HG02840 (cell line): ENCODE measurements at regions not wholly inside any gene's neighbourhood (a gene's known extent, or its start where the extent isn't known, plus 50 kb on each side); places are given as distances from the start of the nearest gene placed in this dataset.
"Not testable (repeated sequence)": the region's sequence is repeated elsewhere in the genome, so short reads cannot be mapped to it uniquely, and the experiment has no call there.

Experiments
- ATAC-seq: cut with Tn5 transposase; IDR thresholded peaks from one replicate; pipeline ENCODE4 v1.9.1; 2021; ENCODE audit warnings: mild to moderate bottlenecking, moderate library complexity, moderate number of reproducible peaks; ENCODE audit not compliant: unreplicated experiment, low FRiP score

GRCh38 chr9:7739595-7739994, 60.0 kb downstream of the DMAC1 start:
- no peak for ATAC-seq

DNA sequence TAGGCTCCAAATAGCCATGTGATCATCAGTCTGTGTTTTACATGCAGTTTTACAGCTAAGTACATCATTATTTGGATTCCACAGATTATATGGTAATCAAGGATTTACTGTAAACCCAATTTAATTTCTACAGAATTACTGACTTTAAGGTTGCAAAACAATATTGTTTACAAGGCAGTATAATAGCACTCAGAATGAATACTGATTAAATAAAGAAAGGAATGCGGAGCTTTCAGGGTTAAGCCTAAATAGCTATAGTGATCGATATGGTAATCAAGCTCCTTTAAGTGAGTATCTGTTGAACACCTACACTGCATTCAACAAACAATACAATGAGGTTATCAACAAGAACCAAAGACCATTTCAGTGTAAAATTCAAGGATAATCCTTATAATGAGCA, 64.3 kb downstream of the DMAC1 start:
- no peak for ATAC-seq

- no peak for ATAC-seq
These were observed 69.5 kb downstream of the DMAC1 start for GRCh38 chr9:7730164-7730445.

DNA sequence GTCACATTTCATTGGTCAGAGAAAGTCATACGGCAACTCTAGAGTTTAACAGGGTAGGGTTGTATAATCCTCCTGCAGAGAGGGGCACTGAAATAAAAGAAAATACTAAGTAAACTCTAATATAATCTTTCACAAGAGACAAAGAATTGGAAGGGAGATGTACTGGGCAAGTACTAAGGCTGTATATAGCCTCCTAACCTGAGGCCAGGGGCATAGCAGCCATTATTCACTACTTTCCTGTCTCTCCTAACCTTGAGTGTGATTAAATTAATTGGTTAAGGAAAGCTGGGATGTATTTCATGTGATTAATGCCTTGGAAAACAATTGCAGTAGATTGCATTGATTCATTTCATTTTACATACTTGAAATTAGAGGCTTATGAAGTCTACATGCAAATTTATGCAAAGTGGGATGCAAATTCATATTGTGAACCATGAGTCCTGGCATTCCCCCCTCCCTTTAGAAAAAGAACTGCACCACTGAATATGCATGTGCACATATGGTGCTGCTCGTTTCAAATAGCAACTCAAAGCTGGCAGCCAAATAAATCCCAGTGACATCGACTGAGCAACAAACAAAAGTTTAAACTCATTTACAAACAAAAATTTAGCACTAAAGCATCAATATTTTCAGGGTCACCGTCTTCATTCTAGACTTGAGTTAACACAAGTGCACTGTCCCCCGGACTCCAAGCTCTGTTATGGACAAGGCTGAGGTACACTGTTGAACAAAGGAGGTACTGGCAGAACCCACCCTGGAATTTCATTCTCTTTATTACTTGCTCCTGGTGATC, 70.0 kb downstream of the DMAC1 start:
- ATAC-seq = no peak

- no peak for ATAC-seq
These were observed 78.3 kb downstream of the DMAC1 start for GRCh38 chr9:7721291-7721690.

DNA sequence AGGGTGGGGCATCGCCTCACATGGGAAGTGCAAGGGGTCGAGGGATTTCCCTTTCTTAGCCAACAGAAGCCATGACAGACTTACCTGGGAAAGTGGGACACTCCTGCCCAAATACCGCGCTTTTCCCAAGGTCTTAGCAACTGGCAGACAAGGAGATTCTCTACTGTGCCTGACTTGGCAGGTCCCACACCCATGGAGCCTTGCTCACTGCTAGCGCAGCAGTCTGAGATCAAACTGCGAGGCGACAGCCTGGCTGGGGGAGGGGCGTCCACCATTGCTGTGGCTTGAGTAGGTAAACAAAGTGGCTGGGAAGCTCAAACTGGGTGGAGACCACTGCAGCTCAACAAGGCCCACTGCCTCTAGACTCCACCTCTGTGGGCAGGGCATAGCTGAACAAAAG, 86.5 kb downstream of the DMAC1 start:
- not testable (repeated sequence) for ATAC-seq

DNA sequence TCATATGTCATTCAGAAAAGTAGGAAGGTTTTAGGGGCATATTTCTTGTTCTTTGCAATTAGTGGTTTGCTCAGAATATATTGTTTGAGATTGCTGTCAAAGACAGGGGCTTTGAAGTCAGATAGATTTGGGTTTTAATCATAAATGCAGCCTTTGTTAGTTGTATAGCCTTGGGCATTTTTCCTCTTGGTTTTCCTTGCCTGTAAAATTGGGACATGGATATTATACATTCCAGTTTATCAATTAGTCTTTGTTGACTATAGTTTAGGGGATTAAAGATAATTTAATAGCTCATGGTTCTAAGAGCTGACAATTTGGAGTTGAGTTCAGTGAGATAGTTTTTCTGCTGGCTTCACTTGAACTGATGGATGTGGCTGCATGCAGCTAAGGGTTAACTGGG, 88.9 kb downstream of the DMAC1 start:
- ATAC-seq = no peak

- ATAC-seq = no peak
These were observed 91.6 kb downstream of the DMAC1 start for GRCh38 chr9:7707934-7708333.

DNA sequence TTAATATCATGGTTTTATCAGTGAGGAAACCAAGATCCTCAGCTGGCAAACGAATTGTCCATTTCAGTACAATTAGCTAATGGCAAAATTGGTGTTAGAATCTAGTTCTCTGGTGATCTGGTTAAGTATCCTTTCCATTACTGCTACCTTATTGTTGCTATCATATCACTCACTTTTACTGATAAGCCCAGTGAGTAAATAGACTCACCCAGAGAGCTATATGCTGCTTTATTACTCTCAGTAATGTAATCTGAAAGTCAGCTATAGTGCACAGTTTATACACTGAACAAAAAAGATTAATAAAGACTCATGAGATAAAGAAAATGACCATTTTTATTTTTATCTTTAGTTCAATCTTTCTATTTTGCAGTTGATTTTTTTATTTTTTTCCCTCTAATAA, 95.0 kb downstream of the DMAC1 start:
- no peak for ATAC-seq

DNA sequence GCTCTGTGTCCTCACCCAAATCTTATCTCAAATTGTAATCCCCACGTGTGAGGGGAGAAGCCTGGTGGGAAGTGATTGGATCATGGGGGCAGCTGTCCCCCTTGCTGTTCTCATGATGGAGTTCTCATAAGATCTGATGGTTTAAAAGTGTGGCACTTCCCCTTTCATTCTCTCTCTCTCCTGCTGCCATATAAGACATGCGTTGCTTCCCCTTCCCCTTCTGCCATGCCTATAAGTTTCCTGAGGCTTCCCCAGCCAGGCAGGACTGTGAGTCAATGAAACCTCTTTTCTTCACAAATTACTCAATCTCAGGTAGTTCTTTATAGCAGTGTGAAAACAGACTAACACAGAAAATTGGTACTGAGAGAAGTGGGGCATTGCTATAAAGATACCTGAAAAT, 107.7 kb downstream of the DMAC1 start:
- no peak for ATAC-seq

GRCh38 chr9:7690014-7690413, 109.6 kb downstream of the DMAC1 start:
- no peak for ATAC-seq

DNA sequence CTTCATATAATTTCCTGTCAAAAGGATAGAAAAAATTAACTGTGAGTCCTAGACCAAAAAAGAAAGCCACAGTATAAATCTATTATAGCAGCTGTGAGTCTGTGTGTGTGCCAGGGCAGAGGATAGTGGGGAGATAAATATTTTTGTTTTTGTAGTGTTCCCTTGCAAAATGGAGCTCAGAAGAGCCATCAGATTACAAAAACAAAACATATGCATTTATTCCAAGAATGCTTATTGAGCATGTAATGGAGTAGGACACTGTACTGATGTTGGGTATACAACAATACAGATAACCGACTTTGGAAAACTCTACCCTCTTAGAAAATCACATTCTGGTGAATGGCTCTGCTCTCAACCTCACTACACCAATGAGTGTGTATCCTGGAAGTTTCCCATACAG, 111.0 kb downstream of the DMAC1 start:
- ATAC-seq = no peak

DNA sequence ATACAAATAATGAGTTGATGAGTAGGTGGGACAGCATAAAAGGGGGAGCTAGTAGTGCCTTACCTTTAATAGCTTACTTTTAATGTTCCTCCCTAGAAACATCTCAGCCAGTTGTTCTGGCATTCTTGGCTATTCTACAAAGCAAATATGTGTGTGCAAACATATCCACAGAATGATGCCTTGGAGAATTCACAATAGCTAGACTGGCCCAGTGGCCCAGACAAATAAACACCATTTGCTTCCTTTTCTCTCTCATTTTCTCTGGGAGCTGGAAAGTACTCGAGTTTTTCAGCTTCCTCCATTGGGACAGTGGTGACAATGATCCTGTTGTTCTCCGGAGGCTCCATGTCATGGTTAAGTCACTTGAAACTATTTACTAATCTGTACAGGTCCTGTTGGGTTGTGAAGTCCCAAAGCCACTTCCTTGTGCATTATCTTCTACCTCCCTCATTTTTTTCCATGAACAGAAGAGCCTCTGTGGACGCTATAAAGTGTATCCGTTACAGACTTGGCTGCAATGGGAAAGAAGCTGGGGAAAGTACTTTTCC, 122.9 kb downstream of the DMAC1 start:
- no peak for ATAC-seq

- ATAC-seq = no peak
These were observed 127.7 kb downstream of the DMAC1 start for GRCh38 chr9:7671847-7672246.

DNA sequence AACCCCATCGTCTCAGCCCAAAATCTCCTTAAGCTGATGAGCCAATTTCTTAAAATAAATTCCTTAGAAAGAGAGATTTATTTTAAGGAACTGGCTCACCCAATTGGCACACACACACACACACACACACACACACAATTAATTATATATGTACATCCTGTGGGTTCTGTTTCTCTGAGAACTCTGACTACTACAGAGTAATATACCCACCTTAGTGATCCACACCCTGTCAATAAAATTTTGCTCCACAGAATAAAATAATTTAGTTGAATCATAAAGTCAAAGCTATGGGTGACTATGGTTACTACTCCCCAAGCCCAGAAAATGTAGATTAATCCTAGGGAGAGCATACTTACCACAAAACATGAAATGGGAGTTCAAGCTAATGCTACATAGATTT, 131.0 kb downstream of the DMAC1 start:
- ATAC-seq = no peak

DNA sequence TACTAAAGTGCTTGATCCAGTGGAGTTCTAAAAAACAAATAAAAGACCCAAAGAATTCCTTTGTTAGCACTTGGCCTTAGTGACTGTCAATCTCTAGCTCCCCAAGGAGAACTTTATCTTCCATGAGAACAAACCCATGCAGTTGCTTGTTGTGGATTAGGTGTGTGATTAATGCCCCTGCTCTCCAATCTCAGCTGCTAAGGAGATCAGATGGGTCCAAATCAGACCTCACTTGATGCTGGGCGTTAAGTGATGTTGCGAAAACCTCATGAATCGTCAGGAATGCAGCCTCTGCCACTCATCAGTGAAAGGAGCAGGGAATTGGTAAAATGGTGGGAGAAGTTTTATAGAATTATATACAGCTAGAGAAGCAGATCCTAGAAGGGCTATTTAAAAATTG, 133.7 kb downstream of the DMAC1 start:
- no peak for ATAC-seq

- ATAC-seq = no peak
These were observed 139.8 kb downstream of the DMAC1 start for GRCh38 chr9:7659766-7660165.

- ATAC-seq = no peak
These were observed 142.9 kb downstream of the DMAC1 start for GRCh38 chr9:7656636-7657035.

GRCh38 chr9:7653262-7653661, 146.3 kb downstream of the DMAC1 start:
- no peak for ATAC-seq

DNA sequence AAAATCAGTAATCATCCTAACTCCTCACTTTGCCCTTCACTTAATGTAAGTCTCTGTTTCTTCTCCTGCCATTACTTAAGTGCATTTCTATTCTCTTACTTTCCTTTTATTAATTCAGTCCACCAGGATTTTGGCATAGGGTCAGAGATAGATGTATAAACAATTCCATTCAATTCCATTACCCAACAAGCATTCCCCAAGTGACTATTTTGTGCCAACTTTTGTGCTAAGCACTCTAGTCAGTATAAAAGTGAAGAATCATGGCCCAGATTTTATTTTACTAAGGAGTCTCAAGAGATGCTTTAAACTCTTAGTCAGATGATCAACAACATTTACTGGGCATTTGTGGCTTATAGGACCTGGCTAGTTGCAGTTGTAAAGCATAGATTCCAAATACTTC, 159.3 kb downstream of the DMAC1 start:
- no peak for ATAC-seq

- ATAC-seq = no peak
These were observed 160.1 kb downstream of the DMAC1 start for GRCh38 chr9:7639471-7639870.

DNA sequence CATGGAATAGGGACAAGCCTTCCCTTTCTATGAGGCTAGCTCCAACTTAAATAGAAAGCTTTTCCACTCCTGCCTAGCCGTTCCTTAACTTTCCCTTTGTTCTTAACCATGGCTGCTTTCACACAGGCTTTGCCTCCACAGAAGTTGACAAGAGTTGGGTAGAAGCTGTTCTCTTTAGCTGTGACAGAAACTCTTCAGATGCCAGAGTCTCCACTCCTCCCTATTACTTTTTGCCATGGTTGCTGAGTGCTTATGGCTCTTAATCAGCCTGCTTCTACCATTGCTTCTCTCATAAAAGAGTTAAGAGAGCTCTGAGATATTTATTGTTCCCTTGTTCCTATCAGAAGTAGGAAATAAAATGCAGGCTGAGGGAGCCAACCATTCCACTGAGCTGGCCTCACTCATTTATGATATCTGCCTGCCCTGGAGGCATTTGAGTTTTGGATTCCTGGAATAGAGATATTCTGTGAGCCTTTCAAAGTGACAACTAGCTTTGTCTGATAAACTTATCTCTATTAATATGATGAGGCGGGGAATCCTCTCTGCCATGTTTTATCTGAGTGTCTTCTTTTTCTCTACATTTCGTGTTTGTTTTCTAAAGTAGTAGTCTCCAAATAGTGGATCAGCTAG, 162.6 kb downstream of the DMAC1 start:
- ATAC-seq = no peak
